Epithelial cell of esophagus (primary cell): ENCODE measurements at regions not wholly inside any gene's neighbourhood (a gene's known extent, or its start where the extent isn't known, plus 50 kb on each side); places are given as distances from the start of the nearest gene placed in this dataset.
A peak's percentile ranks its signal among the peaks of the same experiment; 100 is the strongest.

Experiments
- DNase-seq: peaks from one replicate; pipeline ENCODE4 v3.0.0; 2010; ENCODE audit warnings: low read depth
- H3K4me3 ChIP-seq: 2 replicates; pipeline ENCODE4 v1.5.1; 2011; ENCODE audit warnings: mild to moderate bottlenecking, low read length, control low read depth
- TF ChIP-seq, protein P1 (sequence below): IDR thresholded peaks from 2 replicates; pipeline ENCODE4 v1.5.1; 2011; ENCODE audit warnings: low read depth, mild to moderate bottlenecking, low read length, control low read depth, inconsistent platforms; ENCODE audit not compliant: insufficient read depth; ENCODE audit errors: missing control alignments

DNA sequence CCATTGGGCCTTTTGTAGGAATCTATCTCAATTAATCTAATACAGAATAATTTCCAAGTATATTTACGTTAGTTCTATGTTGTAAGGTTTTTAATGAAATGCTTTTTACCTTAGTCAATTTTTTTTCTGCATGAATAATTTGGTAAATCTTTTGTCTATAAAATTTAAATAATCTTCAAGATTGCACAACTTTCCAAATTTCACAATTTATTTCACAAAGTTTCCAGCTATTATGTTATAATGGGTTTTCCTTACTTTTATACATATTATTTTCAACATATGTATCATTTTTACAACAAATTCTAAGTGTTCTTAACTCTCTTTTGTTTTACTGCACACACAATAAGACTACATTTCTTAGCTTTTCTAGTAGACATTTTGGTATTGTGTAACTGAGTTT is 470.7 kb downstream of the ETV1 start:
- no peak for DNase-seq
- TF ChIP-seq, protein P1, sequence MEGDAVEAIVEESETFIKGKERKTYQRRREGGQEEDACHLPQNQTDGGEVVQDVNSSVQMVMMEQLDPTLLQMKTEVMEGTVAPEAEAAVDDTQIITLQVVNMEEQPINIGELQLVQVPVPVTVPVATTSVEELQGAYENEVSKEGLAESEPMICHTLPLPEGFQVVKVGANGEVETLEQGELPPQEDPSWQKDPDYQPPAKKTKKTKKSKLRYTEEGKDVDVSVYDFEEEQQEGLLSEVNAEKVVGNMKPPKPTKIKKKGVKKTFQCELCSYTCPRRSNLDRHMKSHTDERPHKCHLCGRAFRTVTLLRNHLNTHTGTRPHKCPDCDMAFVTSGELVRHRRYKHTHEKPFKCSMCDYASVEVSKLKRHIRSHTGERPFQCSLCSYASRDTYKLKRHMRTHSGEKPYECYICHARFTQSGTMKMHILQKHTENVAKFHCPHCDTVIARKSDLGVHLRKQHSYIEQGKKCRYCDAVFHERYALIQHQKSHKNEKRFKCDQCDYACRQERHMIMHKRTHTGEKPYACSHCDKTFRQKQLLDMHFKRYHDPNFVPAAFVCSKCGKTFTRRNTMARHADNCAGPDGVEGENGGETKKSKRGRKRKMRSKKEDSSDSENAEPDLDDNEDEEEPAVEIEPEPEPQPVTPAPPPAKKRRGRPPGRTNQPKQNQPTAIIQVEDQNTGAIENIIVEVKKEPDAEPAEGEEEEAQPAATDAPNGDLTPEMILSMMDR, result no peak
- no peak overlapping the region for H3K4me3 ChIP-seq

GRCh38 chr7:13524076-13524475 is 465.4 kb downstream of the ETV1 start:
- no peak for DNase-seq

GRCh38 chr7:13532028-13532753 is 457.3 kb downstream of the ETV1 start:
- DNase-seq, result peak; percentile 8
- TF ChIP-seq, protein P1, result no peak
- no peak overlapping the region for H3K4me3 ChIP-seq

More at GRCh38 chr7:13524076-13524475, 465.4 kb downstream of the ETV1 start:
- no peak overlapping the region for H3K4me3 ChIP-seq
- TF ChIP-seq, protein P1, result no peak

- TF ChIP-seq, protein P1, result no peak
- peak; percentile 64 for DNase-seq
- no peak overlapping the region for H3K4me3 ChIP-seq
Measured at GRCh38 chr7:13538669-13539068, 450.8 kb downstream of the ETV1 start.

- TF ChIP-seq, protein P1, result no peak
- H3K4me3 ChIP-seq, result no peak overlapping the region
- no peak for DNase-seq
Measured at GRCh38 chr7:13540429-13540828, 449.0 kb downstream of the ETV1 start.

GRCh38 chr7:13541326-13541725 is 448.1 kb downstream of the ETV1 start:
- no peak overlapping the region for H3K4me3 ChIP-seq
- no peak for DNase-seq
- TF ChIP-seq, protein P1, result no peak

DNA sequence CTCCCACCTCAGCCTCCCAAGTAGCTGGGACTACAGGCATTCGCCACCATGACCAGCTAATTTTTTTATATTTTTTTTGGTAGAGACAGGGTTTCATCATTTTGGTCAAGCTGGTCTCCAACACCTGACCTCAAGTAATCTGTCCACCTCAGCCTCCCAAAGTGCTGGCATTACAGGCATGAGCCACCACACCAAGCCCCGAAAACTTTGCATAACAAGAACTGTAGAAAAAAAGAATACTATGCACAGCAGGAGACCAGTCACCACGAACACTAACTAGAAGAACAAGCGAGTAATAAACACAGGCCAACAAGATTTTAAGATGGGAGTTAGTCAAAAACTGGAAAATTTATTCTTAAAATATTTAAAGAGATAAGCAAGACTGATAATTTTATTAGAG is 447.0 kb downstream of the ETV1 start:
- TF ChIP-seq, protein P1, result no peak
- H3K4me3 ChIP-seq, result no peak overlapping the region
- DNase-seq, result no peak
